GM19372 (cell line): ENCODE measurements at regions not wholly inside any gene's neighbourhood (a gene's known extent, or its start where the extent isn't known, plus 50 kb on each side); places are given as distances from the start of the nearest gene placed in this dataset.

Source experiments
- ATAC-seq: cut with Tn5 transposase; IDR thresholded peaks from one replicate; pipeline ENCODE4 v1.9.1; 2021; ENCODE audit warnings: mild to moderate bottlenecking, low read depth, moderate library complexity; ENCODE audit not compliant: unreplicated experiment

DNA sequence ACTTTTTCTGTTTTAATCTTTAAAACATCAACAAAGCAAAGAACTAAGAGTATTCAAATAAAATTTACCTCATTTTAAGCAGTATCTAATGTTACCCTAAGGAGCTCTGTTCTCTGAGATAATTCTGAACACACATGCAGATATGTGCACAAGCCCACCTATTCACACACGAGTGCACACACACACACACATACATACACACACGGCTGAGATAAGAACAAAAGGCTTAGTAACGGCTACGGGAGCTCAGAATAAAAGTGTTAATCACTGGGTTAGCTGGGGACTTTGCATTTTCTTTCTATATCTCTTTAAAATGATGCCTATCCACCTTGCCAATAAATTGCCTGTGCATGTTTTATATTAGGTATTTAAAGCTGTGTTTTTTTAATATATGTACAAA, 1096.3 kb downstream of the GALC start:
- no peak for ATAC-seq

DNA sequence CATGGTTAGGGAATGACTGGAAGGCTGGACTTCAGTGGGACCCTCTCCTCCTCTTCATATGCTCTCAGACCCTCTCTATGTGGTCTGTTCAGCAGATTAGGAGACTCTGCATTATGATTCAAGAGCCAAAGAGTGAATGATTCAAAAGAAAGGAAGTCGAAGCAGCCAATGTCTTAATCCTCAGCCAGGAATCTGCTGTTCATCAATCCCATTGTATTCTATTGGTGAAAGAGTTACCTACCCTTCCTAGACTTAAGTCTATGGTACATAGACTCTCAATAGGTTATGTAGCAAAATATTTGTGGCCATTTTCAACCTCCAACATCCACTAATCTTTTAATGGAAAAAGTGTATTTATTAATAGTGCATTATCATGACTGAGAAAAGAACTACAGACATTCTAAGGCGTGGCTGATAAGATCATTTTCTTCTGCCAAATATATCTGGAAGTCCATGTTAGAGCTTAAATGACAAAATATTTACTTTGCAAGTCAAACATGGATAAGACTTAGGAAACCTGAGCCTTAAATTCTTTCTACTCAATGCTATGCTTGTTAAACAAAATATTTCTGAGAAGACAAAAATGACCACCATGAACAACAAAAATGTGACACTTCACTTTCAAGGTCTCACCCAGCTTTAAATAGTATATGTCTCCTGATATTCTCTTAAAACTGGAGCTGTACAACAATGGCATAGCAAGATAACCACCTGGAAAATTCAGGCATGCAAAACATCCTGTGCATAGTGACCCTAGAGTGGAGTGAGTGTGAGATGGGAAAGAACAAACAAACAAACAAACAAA, 1100.6 kb downstream of the GALC start:
- ATAC-seq = no peak

DNA sequence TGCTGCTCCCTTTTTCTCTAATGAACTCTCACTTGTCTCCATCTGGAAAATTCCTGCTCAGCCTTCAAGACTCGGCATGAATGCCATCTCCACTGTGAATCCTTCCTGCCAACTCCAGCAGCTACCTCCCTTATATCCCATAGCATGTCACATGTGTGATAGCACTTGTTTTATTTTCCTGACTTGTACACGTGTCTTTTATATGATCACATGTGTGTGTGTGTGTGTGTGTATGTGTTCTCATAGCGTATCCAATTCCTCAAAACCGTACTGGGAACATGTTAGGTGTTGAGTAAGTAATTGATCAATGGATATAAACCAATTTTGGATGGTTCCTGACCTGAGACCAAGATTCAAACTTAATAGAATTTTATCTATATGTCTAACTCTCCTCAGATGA, 1107.7 kb downstream of the GALC start:
- no peak for ATAC-seq

DNA sequence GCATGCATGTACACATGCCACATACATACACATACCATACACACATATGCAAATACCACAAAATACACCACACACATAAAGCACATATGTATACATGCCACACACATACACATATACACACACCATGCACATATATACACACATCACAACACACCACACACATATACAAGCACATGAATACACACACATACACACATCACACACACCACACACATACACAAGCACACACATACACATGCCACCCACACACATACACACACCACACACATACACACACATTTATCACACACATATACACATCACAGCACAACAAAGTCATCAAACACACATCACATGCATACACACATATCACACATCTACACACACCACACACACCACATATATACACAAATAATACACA, 1108.5 kb downstream of the GALC start:
- ATAC-seq = no peak

DNA sequence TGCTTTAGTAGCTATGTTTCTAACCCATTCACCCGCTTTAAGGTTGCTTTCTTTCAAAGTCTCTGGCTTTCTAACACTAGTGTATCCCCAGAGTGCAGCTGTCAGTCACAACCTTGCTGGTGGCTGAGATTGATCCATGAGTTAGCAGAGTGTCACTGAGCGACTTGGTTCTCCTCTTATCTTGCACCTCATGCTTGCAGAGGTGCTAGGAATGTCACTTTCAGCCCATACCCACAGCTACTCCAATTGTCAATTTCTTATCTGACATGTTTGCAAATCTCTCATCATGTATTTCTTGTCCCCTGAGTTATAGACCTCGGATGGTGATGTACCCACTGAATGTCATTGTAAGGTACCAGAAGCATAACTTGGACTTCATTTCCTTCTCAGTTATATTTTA, 1110.2 kb downstream of the GALC start:
- no peak for ATAC-seq

DNA sequence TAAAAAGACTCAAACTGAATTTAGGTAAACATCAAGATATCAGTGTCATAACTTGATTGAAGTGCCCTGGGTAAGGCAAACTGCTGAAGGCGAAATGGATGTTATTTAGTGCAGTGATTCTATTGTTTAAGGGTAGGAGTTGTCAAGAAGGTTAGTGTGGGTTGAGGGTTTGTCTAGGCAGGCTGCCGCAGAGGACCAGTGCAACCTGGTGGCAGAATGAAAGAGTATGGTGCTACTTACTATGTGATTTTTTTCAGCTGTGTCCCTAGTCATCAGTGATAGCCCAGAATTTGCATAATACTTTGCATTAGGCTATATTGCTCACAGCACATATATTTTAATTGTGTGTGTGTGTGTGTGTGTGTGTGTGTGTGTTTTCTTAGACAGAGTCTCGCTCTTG, 1127.0 kb downstream of the GALC start:
- ATAC-seq = no peak

DNA sequence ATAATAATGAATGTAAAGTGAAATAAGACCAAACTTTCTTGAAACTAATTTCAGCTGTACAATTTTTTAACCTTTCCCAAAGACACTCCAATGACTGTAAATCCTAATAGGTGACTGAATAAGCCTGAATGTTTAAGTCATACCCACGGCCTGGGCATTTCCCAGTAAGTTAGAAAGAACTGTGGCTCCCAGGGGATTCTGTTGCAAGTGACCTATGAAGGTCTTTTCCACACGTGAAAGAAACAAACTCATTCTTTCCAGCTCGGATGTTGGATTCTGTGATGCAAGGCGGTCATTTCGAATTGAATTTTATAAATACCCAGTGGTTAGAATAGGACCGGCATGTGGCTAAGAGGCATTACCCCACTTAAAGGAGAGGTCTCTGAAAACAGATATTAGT, 1134.4 kb downstream of the GALC start:
- ATAC-seq = no peak

DNA sequence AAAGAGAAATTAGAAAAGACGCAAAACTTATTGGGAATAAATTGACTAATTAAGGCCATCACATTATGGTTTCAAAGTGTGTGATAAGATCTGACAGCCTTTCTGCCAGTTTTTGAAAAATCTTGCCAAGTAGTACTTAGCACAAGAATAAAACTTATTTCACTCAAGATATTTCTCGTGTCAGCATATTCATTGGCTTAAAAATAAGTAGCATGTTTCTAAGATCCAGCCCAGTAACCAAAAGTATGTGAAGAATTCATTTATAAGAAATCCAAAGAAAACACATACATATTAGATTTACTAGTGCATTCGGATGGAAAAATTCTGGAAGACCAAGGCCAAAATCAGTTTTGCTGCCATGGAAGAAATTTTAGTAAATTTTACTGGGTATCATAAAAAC, 1135.0 kb downstream of the GALC start:
- no peak for ATAC-seq

DNA sequence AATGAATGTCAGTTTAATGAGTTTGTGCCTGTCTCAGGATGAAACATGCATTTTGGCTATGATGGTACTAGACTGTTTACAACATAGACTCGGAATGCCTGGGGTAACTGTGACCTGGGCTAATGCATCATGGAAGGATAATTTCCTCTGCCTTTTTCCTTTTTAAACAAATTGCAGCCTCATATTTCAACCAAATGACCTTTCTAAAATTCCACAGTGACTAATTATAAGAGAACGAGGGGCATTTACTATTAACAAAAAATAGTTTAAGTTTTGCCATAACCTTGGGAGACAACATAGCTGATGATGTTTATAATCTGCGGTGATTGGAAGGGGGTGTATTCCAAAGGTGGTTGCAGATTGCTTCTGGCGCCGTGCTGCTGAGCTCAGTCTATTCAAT, 1140.5 kb downstream of the GALC start:
- no peak for ATAC-seq

DNA sequence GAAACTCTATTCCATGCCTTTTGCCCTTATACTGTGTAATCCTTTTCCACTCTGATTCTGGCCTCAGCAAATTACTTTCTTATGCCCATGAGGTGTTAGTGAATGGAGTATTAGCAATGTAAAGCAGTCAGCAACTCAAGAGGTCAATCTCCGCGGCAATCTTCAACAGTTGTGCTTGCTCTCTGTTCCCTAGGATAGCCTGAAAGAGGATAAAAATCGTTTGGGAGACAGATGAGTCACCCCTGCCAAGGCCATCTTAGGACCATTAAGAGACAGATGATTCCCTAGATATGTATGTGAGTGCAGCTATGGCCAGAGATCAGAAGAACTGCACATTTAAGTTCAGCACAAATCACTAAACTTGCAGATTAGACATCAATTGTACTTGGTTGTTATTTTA, 1145.8 kb downstream of the GALC start:
- ATAC-seq = no peak

DNA sequence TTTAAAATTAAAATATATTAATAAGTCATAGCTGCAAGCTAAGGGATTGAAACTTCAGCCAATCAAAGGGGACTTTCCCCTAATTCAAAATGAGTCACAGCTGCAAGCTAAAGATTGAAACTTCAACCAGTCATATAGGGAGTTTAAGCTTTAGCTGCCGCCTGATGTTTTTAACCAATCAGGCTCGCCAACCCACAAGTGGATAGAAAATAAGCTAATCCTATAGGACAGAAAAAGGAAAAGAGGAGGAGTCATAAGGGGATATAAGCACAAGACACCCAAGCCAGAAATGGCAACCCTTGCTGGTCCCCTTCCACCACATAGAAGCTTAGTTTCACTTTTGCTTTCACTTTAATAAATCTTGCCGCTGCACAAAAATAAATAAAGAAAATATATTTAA, 1154.6 kb downstream of the GALC start:
- ATAC-seq = no peak

DNA sequence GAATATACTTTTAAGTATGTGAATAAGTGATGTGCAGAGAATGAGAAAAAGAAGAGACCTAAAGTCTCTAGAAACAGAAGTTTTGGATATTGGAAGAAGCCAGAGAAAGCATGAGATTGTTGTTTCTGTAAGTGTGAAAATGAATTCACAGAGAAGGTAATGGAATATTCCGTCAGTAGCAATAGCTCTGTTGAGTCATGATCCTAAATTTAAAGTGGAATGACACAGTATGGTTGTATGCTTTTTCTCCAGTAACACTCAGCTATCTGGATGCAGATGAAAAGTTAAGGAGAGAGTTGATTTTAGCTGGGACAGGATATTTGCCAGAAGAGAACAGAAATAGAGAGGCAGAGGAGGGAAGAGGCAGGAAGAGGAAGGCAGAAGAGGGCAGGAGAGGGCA, 1166.3 kb downstream of the GALC start:
- no peak for ATAC-seq

DNA sequence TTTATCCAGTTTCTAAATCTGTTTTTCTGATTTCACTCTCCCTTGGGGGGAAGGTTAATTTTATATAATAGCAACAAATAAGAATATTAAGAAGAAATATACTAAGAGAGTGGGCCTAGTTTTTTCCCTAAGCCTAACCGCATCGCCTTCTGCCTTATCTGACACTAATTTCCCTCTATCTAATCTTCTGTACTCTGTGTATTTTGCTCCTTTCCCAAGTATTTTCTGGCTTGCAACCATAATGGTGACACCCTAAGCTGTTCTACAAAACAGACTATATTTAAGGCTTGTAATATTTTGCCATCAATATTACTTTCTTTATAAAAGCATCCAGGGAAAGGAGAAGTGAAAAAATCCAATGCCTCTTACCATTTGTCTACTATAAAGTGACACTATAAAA, 1168.8 kb downstream of the GALC start:
- no peak for ATAC-seq

DNA sequence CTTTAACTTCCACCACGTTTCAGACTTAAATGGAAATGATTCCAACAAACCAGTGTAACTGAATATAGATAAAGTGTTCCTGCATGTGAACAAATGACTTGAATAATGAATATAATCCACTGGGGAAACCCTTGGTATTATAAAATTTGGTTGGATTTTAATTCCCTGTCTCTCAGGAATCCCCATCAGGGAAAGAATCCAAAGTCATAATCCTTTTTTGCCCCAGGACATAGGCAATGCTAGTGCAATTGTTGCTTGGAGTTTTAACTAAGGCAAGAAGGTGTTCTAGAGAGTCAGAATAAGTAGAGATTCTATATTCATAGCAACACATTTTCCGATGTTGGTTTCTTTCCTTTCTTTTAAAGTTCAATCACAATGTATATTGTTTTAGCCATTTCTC, 1169.4 kb downstream of the GALC start:
- ATAC-seq = no peak

DNA sequence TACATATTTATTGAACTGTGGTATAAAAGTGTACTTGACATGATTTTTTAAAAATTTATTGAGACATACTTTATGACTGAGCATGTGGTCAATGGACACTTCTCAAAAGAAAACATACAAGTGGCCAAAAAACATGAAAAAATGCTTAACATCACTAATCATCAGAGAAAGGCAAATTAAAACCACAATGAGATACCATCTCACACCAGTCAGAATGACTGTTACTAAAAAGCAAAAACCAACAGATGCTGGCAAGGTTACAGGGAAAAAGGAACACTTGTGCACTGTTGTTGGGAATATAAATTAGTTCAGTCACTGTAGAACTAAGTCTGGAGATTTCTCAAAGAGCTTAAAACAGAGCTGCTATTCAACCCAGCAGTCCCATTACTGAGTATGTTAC, 1177.6 kb downstream of the GALC start:
- ATAC-seq = no peak

DNA sequence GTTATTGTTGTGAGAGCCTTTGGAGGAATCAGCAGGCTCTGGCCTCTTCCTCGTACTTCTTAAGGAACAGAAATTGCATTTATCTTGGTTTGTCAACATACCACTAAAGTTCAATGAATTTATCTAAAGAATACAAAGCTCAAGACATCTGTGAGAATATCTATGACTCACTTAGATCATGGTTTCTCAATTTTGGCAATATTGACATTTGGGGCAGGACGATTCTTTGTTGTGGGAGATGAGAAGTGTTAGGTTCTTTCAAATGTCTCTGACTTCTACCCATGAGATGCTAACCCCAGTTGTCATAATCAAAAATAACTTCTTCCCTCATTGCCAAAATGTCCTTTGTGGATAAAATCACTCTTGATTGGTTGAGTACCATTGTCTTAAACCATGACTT, 1190.3 kb downstream of the GALC start:
- no peak for ATAC-seq

DNA sequence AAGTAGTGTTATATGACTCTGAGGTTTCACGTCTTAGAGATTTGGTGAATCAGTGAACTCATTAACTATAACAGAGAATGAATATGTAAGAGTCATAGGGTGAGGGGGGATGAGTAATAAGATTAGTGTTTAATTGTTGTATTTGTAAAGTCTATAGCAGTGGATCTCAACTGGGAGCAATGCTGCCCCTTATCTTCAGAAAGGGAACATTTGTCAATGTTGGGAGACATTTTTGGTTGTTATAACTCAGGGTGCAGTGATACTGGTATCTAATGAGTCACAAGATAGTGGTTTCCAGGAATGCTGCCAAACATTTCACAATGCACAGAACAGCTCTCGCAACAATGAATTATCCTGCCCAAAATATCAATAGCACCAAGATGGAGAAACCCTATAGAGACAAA, 1193.7 kb downstream of the GALC start:
- no peak for ATAC-seq

DNA sequence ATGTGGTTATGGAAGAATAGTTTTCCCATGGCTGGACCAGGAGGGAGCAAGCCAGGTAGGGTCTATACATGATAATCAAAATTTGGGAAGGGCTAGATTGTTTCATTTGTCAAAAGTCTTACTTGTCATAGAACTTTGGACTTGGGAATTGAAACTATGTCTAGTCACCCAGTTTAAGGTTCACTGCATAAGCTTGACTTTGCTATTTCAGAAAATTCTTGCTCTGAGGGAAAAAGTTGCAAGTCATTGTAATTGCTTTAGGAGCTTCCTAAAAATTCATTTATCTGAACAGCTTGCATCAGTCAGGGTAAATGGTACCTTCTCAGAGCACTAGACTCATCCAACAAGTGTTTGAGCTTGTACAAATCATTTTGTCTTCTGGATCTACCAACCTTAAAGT, 1194.7 kb downstream of the GALC start:
- no peak for ATAC-seq

DNA sequence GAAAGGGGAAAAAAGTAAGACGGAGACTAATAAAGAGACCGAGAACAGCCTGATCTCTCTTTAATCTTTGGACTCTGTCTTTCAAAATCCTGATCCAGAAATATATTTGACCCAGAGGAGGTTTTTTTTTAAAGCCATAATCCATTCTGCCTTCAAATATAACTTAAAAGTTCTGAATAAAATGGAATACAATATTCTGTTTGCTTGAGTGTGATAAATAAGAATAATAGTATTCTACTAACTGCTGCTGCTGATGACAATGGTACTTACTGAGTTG, 1196.0 kb downstream of the GALC start:
- ATAC-seq = no peak

DNA sequence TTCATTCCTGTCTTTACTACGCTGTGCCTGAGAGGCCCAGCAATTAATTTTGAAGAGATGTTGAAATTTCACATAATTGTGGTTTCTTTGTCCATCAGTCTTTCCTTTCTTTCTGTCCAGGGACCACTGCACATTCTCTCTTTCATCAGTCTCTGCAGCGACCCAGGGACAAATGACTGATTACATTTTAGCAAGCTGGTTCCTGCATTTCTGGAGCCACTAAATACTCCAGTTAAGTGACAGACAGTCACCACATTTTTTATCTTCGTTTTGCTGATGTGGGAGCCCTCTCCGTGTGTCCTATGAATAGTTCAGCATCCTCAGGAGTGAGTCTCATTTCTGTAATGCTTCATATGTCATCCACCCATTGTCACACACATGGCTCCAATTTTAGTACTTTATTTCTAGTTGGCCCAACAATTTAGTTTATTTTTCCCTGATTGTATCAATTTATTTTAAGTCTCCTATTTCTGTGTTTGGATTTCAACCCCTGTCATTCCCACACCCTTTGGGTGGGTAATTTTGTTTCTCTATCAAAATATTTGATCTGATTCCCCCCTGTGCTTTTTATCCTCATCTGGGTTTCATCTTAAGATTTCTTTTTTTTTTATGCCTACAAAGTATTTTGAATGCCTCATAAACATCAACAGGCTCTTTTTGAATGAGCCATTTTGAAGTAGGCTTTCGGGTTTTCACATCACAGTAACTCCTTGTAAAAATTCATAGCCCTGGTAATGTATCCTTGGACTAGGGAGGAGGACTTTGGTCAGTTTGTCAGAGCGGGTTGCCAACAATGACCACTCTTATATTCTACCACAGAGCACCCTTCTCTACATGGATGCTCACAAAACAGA, 1196.5 kb downstream of the GALC start:
- no peak for ATAC-seq

DNA sequence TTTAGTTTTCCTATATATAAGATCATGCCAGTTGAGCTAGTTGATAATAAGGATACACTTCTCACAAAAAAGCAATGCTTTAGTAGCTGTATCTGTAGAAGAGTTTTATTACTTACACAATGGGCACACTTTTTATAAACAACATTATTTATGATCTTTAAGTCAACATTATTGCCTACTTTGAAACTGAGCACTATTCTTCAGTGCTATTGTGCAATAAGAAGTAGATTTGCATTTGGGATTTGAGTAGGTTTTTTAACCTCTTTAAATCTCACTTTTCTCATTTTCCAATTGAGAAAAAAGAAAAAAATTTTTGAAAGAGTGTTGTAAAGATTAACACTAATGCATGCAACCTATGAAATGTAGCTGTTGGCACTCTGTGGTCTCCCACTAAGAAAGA, 1198.3 kb downstream of the GALC start:
- ATAC-seq = no peak
